GM10266 (cell line): ENCODE measurements at regions not wholly inside any gene's neighbourhood (a gene's known extent, or its start where the extent isn't known, plus 50 kb on each side); places are given as distances from the start of the nearest gene placed in this dataset.

Experiments used
- DNase-seq: peaks from one replicate; pipeline ENCODE4 v3.0.0; 2012; ENCODE audit errors: extremely low spot score
- CTCF ChIP-seq: IDR thresholded peaks from 2 replicates; pipeline ENCODE4 v1.5.1; 2012; ENCODE audit warnings: mild to moderate bottlenecking, low read depth; ENCODE audit not compliant: control insufficient read depth, insufficient read depth; ENCODE audit errors: missing control alignments

GRCh38 chr18:75482880-75483279, 55.4 kb upstream of the SMIM21 start:
- no peak for TF ChIP-seq CTCF
- no peak for DNase-seq

GRCh38 chr18:75480487-75480886, 53.0 kb upstream of the SMIM21 start:
- TF ChIP-seq CTCF: no peak
- DNase-seq: no peak

GRCh38 chr18:75478996-75479880, 51.7 kb upstream of the SMIM21 start:
- peak; percentile 45 for TF ChIP-seq CTCF
- DNase-seq: peak; percentile 55

- no peak for TF ChIP-seq CTCF
- DNase-seq: no peak
These were observed 50.4 kb upstream of the SMIM21 start for GRCh38 chr18:75477900-75478299.
